GM23248 (cell line): ENCODE measurements at regions not wholly inside any gene's neighbourhood (a gene's known extent, or its start where the extent isn't known, plus 50 kb on each side); places are given as distances from the start of the nearest gene placed in this dataset.

Experiments used
- DNase-seq: peaks from one replicate; pipeline ENCODE4 v3.0.0-alpha.2; 2015
- H2AFZ ChIP-seq: fragments of 200-600 bp; sonication (generic); 2 replicates; pipeline ENCODE4 v1.6.1; 2016; ENCODE audit warnings: antibody characterized with exemption
- H3F3A ChIP-seq: fragments of 200-600 bp; sonication (generic); 2 replicates; pipeline ENCODE4 v1.6.1; 2016; ENCODE audit warnings: mild to moderate bottlenecking, antibody characterized with exemption, mixed run types; ENCODE audit not compliant: insufficient read depth
- H3K27ac ChIP-seq: fragments of 200-600 bp; sonication (generic); 2 replicates; pipeline ENCODE4 v1.5.1; 2016; ENCODE audit warnings: mild to moderate bottlenecking
- H3K27me3 ChIP-seq: fragments of 200-600 bp; sonication (generic); replicated peaks from 2 replicates; pipeline ENCODE4 v1.6.1; 2016; ENCODE audit warnings: mild to moderate bottlenecking; ENCODE audit not compliant: insufficient read depth
- H3K36me3 ChIP-seq: fragments of 200-600 bp; sonication (generic); 2 replicates; pipeline ENCODE4 v1.6.1; 2016; ENCODE audit warnings: low read depth, mild to moderate bottlenecking
- H3K4me1 ChIP-seq: fragments of 200-600 bp; sonication (generic); 2 replicates; pipeline ENCODE4 v1.6.1; 2016; ENCODE audit warnings: mild to moderate bottlenecking; ENCODE audit not compliant: insufficient read depth
- H3K4me2 ChIP-seq: fragments of 200-600 bp; sonication (generic); one replicate; pipeline ENCODE4 v1.6.1; 2016; ENCODE audit warnings: mild to moderate bottlenecking; ENCODE audit not compliant: unreplicated experiment
- H3K4me3 ChIP-seq: fragments of 200-600 bp; sonication (generic); 2 replicates; pipeline ENCODE4 v1.5.1; 2016; ENCODE audit warnings: mild to moderate bottlenecking
- H3K79me2 ChIP-seq: fragments of 200-600 bp; sonication (generic); 2 replicates; pipeline ENCODE4 v1.6.1; 2016; ENCODE audit warnings: mild to moderate bottlenecking; ENCODE audit not compliant: insufficient read depth
- H3K9ac ChIP-seq: fragments of 200-600 bp; sonication (generic); 2 replicates; pipeline ENCODE4 v1.6.1; 2016; ENCODE audit warnings: mild to moderate bottlenecking
- H3K9me2 ChIP-seq: fragments of 200-600 bp; sonication (generic); 2 replicates; pipeline ENCODE4 v1.6.1; 2016; ENCODE audit warnings: mixed run types, mild to moderate bottlenecking, moderate library complexity; ENCODE audit not compliant: insufficient read depth
- H3K9me3 ChIP-seq: fragments of 200-600 bp; sonication (generic); one replicate; pipeline ENCODE4 v1.6.1; 2017; ENCODE audit warnings: low read depth
- H4K20me1 ChIP-seq: fragments of 200-600 bp; sonication (generic); 2 replicates; pipeline ENCODE4 v1.6.0; 2016; ENCODE audit not compliant: insufficient read depth
- EZH2 ChIP-seq: fragments of 200-600 bp; sonication (generic); IDR thresholded peaks from 2 replicates; pipeline ENCODE4 v1.6.1; 2018; ENCODE audit warnings: antibody characterized with exemption, mild to moderate bottlenecking; ENCODE audit not compliant: insufficient read depth, poor library complexity, severe bottlenecking
- EZH2phosphoT487 ChIP-seq: fragments of 200-600 bp; sonication (generic); IDR thresholded peaks from 2 replicates; pipeline ENCODE4 v1.6.1; 2018; ENCODE audit warnings: antibody characterized with exemption, moderate library complexity, mild to moderate bottlenecking, low read depth; ENCODE audit not compliant: insufficient read depth
- WGBS, 2 experiments: methylation state at CpG; one replicate each; pipeline ENCODE4 v1.1.6; 2015 to 2017; ENCODE audit warnings: low lambda C conversion rate in 2 of 2, low coverage in 1 of 2; ENCODE audit errors: missing lambda C conversion rate in 2 of 2; 5-methylcytosine and 5-hydroxymethylcytosine counted together
- in situ Hi-C: fragments of 300-500 bp; cut with MboI; formaldehyde crosslinking; loops from 2 replicates; pipeline ENCODE4 v1.15.0; 2020

DNA sequence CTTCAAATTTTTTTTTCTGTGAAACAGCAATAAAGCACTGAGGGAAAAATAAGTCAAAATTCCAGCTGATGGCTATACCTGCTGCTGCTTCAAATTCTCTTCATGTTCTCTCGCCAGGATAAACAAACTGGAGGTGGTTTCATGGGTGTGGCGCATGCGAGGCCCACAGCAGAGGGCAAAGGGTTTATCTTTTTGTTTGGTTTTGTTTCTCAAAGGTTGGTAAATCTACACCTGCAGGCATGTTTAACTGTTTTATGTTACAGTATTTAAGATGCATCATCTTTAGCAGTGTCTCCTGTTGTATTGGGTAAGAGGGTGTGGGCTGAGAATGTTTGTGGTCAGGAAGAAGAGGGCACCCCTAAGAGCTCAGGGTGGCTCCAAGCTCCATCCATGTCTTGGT is 342.2 kb downstream of the CDH26 start:
- TF ChIP-seq EZH2 (no peak), EZH2phosphoT487 (no peak)
- Histone ChIP-seq H3K9me3 (no peaks in the 10 kb centered on the region), H3K4me1 (no peaks in the 10 kb centered on the region), H3K27me3 (no peaks in the 10 kb centered on the region), H3K27ac (no peak overlapping the region), H3K4me2 (no peak overlapping the region), H2AFZ (no peak overlapping the region), H3F3A (no peaks in the 10 kb centered on the region), H4K20me1 (no peaks in the 10 kb centered on the region), H3K9ac (no peak overlapping the region), H3K9me2 (no peaks in the 10 kb centered on the region), H3K36me3 (no peaks in the 10 kb centered on the region), H3K79me2 (no peaks in the 10 kb centered on the region), H3K4me3 (no peak overlapping the region)
- in situ Hi-C loops, result no loop called here
- no peak for DNase-seq
- WGBS, 2 experiments, result 47 to 59% methylated on average over 3 of the region's 3 CpGs

DNA sequence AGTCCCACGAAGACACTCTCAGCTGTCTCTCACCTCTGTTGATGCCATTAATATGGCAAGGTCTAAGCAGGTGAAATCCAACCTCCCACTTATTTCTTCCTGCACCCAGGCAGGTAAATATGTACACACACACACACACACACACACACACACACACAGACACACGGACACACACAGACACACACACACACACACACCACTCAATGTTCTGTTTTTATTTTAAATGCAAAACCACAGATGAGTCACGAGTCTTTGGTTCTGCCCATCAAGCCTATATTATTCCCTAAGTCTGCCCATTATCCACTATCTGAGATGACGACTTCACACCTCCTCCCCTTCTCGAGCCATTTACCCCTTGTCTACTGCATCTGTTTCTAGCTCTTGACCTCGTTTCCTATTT is 344.7 kb downstream of the CDH26 start:
- H3K4me2 ChIP-seq, result no peak overlapping the region
- no peaks in the 10 kb centered on the region for H3F3A ChIP-seq
- TF ChIP-seq EZH2phosphoT487, result no peak
- TF ChIP-seq EZH2, result no peak
- no peaks in the 10 kb centered on the region for H3K27me3 ChIP-seq
- in situ Hi-C loops, result no loop called here
- 37 to 47% methylated on average over 6 of the region's 6 CpGs for WGBS, 2 experiments
- no peaks in the 10 kb centered on the region for H3K9me2 ChIP-seq
- no peaks in the 10 kb centered on the region for H3K79me2 ChIP-seq
- no peak overlapping the region for H2AFZ ChIP-seq
- no peaks in the 10 kb centered on the region for H3K4me1 ChIP-seq
- no peak overlapping the region for H3K4me3 ChIP-seq
- H3K9ac ChIP-seq, result no peak overlapping the region
- DNase-seq, result no peak
- no peak overlapping the region for H3K27ac ChIP-seq
- H4K20me1 ChIP-seq, result no peaks in the 10 kb centered on the region
- H3K36me3 ChIP-seq, result no peaks in the 10 kb centered on the region
- no peaks in the 10 kb centered on the region for H3K9me3 ChIP-seq

DNA sequence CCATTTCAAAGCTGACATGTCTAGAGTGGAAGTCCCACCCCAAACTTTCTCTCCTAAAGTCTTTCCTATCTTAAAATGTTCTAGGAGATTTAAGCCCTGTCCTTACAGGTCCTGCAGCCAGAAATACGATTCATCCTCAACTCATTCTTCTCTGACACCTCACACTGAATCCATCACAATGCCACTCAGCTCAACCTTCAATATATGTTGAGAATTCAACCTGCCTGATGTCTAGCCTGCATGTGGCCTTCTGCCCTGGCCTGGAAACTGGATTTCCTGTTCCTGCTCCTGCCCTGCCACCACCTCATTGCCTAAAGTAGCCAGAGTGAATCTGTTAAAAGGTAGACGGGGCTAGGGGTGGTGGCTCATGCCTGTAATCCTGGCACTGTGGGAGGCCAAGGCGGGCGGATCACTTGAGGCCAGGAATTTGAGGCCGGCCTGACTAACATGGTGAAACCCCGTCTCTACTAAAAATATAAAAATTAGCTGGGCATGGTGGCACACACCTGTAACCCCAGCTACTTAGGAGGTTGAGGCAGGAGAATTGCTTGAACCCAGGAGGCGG is 345.9 kb downstream of the CDH26 start:
- Histone ChIP-seq H3K9ac (no peak overlapping the region), H3K36me3 (no peaks in the 10 kb centered on the region), H2AFZ (no peak overlapping the region), H3K4me2 (no peak overlapping the region), H3K9me2 (no peaks in the 10 kb centered on the region), H3K27me3 (no peaks in the 10 kb centered on the region), H3K4me1 (no peaks in the 10 kb centered on the region), H4K20me1 (no peaks in the 10 kb centered on the region), H3K9me3 (no peaks in the 10 kb centered on the region), H3K27ac (no peak overlapping the region), H3F3A (no peaks in the 10 kb centered on the region), H3K4me3 (no peak overlapping the region), H3K79me2 (no peaks in the 10 kb centered on the region)
- in situ Hi-C loops, result no loop called here
- WGBS, 2 experiments, result 60 to 67% methylated on average over 6 to 7 of the region's 7 CpGs
- DNase-seq, result no peak
- TF ChIP-seq EZH2phosphoT487, result no peak

DNA sequence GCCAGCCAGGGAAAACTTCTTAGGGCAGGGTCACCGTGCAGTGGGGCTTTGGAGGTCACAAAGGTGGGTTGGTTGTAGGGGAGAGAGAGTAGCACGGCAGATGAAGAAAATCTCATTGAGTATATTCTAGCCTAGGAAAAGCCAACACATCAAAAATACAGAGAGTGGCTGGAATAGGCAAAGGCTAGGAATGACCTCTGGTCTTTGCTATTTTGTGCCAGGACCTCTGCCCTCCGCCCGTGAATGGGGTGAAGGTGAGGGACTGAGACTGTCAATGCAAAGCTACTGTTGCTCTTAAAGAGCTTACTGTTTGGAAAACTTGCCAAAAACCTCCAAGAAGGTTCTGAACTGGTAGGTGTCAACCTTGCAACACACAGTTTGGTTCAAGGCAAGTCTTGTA is 346.7 kb downstream of the CDH26 start:
- Histone ChIP-seq H3K79me2 (no peaks in the 10 kb centered on the region), H3K9ac (no peak overlapping the region), H3K4me2 (no peak overlapping the region), H3K4me3 (no peak overlapping the region), H3K36me3 (no peaks in the 10 kb centered on the region), H3K4me1 (no peaks in the 10 kb centered on the region), H3F3A (no peaks in the 10 kb centered on the region), H2AFZ (no peak overlapping the region), H3K9me2 (no peaks in the 10 kb centered on the region), H3K27ac (no peak overlapping the region), H3K27me3 (no peaks in the 10 kb centered on the region), H4K20me1 (no peaks in the 10 kb centered on the region), H3K9me3 (no peaks in the 10 kb centered on the region)
- in situ Hi-C loops, result no loop called here
- no peak for DNase-seq
- WGBS, 2 experiments, result 53 to 55% methylated on average over 4 of the region's 4 CpGs
- TF ChIP-seq EZH2phosphoT487 (no peak), EZH2 (no peak)

DNA sequence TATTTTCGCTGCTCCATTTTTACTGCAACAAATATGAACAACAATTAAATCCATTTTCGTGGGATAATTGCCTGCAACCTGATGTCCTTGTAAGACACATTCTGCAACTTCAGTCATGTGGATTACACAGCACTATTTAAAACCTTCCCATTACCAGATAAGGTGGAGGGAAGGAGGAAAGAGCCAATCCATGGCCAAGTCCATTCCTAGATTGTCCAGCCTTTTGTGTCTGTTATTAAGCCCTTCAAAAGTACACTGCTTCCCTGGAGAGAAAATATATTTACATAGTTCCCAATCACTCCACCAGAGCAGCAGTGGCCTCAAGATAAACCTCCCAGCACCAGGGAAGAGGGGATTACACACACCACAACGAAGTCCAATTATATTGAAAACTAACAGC is 347.9 kb downstream of the CDH26 start:
- Histone ChIP-seq H3K9me2 (no peaks in the 10 kb centered on the region), H3K79me2 (no peaks in the 10 kb centered on the region), H3K4me2 (no peak overlapping the region), H4K20me1 (no peaks in the 10 kb centered on the region), H3K27me3 (no peaks in the 10 kb centered on the region), H2AFZ (no peak overlapping the region), H3K27ac (no peak overlapping the region), H3K9me3 (no peaks in the 10 kb centered on the region), H3F3A (no peaks in the 10 kb centered on the region), H3K36me3 (no peaks in the 10 kb centered on the region), H3K9ac (no peak overlapping the region), H3K4me1 (no peaks in the 10 kb centered on the region), H3K4me3 (no peak overlapping the region)
- no peak for DNase-seq
- TF ChIP-seq EZH2phosphoT487, result no peak
- no peak for TF ChIP-seq EZH2
- in situ Hi-C loops, result no loop called here
- 31 to 44% methylated on average over 3 of the region's 3 CpGs for WGBS, 2 experiments
